ENCODE measurements at regions not wholly inside any gene's neighbourhood (a gene's known extent, or its start where the extent isn't known, plus 50 kb on each side); places are given as distances from the start of the nearest gene placed in this dataset.
A peak's percentile ranks its signal among the peaks of the same experiment; 100 is the strongest.

GRCh38 chr13:107216046-107216755 is 648.3 kb upstream of the ARGLU1 start:
- DNase-seq (ENCODE audit: low read depth in 2 of 2): no peak

GRCh38 chr13:107211073-107211472 is 643.1 kb upstream of the ARGLU1 start:
- peak; percentile 90 to 93 for DNase-seq (ENCODE audit: low read depth in 2 of 2)

GRCh38 chr13:107210723-107211030 is 642.7 kb upstream of the ARGLU1 start:
- peak; percentile 15 to 66 for DNase-seq (ENCODE audit: low read depth in 2 of 2)

GRCh38 chr13:107209824-107210722 is 642.1 kb upstream of the ARGLU1 start:
- DNase-seq (ENCODE audit: low read depth in 2 of 2): peak; percentile 35 to 76

GRCh38 chr13:107208889-107209288 is 641.0 kb upstream of the ARGLU1 start:
- peak; percentile 30 to 52 for DNase-seq (ENCODE audit: low read depth in 2 of 2)

- peak; percentile 81 to 85 for DNase-seq (ENCODE audit: low read depth in 2 of 2)
Observed at GRCh38 chr13:107205318-107206104, 637.6 kb upstream of the ARGLU1 start.

GRCh38 chr13:107203146-107203847 is 635.4 kb upstream of the ARGLU1 start:
- peak; percentile 88 to 90 for DNase-seq (ENCODE audit: low read depth in 2 of 2)

GRCh38 chr13:107202371-107203023 is 634.6 kb upstream of the ARGLU1 start:
- DNase-seq (ENCODE audit: low read depth in 2 of 2): peak; percentile 99 to 100

- DNase-seq (ENCODE audit: low read depth in 2 of 2): no peak
Observed at GRCh38 chr13:107200491-107200890, 632.6 kb upstream of the ARGLU1 start.

GRCh38 chr13:107192289-107192688 is 624.4 kb upstream of the ARGLU1 start:
- no peak for DNase-seq (ENCODE audit: low read depth in 2 of 2)

GRCh38 chr13:107190065-107190464 is 622.1 kb upstream of the ARGLU1 start:
- no peak for DNase-seq (ENCODE audit: low read depth in 2 of 2)

GRCh38 chr13:107185889-107186288 is 618.0 kb upstream of the ARGLU1 start:
- DNase-seq (ENCODE audit: low read depth in 2 of 2): peak; percentile 48 to 85

GRCh38 chr13:107170270-107170931 is 602.5 kb upstream of the ARGLU1 start:
- DNase-seq (ENCODE audit: low read depth in 2 of 2): no peak

GRCh38 chr13:107157271-107157670 is 589.3 kb upstream of the ARGLU1 start:
- no peak for DNase-seq (ENCODE audit: low read depth in 2 of 2)

- peak; percentile 36 to 65 for DNase-seq (ENCODE audit: low read depth in 2 of 2)
Observed at GRCh38 chr13:107144432-107144831, 576.5 kb upstream of the ARGLU1 start.

- no peak for DNase-seq (ENCODE audit: low read depth in 2 of 2)
Observed at GRCh38 chr13:107141767-107142166, 573.8 kb upstream of the ARGLU1 start.

- DNase-seq (ENCODE audit: low read depth in 2 of 2): peak in 1 of 2 donors; percentile 84
Observed at GRCh38 chr13:107139006-107139405, 571.1 kb upstream of the ARGLU1 start.

GRCh38 chr13:107138486-107138885 is 570.5 kb upstream of the ARGLU1 start:
- DNase-seq (ENCODE audit: low read depth in 2 of 2): peak; percentile 7 to 27

- peak in 1 of 2 donors; percentile 52 for DNase-seq (ENCODE audit: low read depth in 2 of 2)
Observed at GRCh38 chr13:107133950-107134349, 566.0 kb upstream of the ARGLU1 start.

GRCh38 chr13:107130566-107130965 is 562.6 kb upstream of the ARGLU1 start:
- DNase-seq (ENCODE audit: low read depth in 2 of 2): no peak

All from lung microvascular endothelial cell (primary cell).